Renal cortex interstitium (tissue), 11 donors: ENCODE measurements at regions not wholly inside any gene's neighbourhood (a gene's known extent, or its start where the extent isn't known, plus 50 kb on each side); places are given as distances from the start of the nearest gene placed in this dataset.
"Not testable (repeated sequence)": the region's sequence is repeated elsewhere in the genome, so short reads cannot be mapped to it uniquely, and the experiment has no call there.

Experiments
- DNase-seq, 11 donors: peaks; one replicate each; pipeline ENCODE4 v3.0.0-alpha.2; 2013; ENCODE audit warnings: low read depth in 9 of 11, low spot score in 4 of 11; ENCODE audit errors: extremely low read depth in 1 of 11

- DNase-seq = no peak
Observed at GRCh38 chr2:236366397-236366796, 102.2 kb upstream of the ASB18 start.

GRCh38 chr2:236367506-236368289 lies 103.5 kb upstream of the ASB18 start:
- DNase-seq = no peak

- DNase-seq = peak in 1 of 11 donors; percentile 33
Observed at GRCh38 chr2:236369661-236370062, 105.5 kb upstream of the ASB18 start.

GRCh38 chr2:236370847-236371409 lies 106.7 kb upstream of the ASB18 start:
- DNase-seq = no peak

GRCh38 chr2:236375973-236376476 lies 111.8 kb upstream of the ASB18 start:
- no peak for DNase-seq

- DNase-seq = no peak
Observed at GRCh38 chr2:236376566-236377244, 112.5 kb upstream of the ASB18 start.

GRCh38 chr2:236380051-236380612 lies 115.9 kb upstream of the ASB18 start:
- no peak for DNase-seq

- DNase-seq = not testable (repeated sequence)
Observed at GRCh38 chr2:236381253-236381652, 117.0 kb upstream of the ASB18 start.

- not testable (repeated sequence) for DNase-seq
Observed at GRCh38 chr2:236389284-236390216, 125.3 kb upstream of the ASB18 start.

GRCh38 chr2:236393101-236393500 lies 128.9 kb upstream of the ASB18 start:
- no peak for DNase-seq

- DNase-seq = no peak
Observed at GRCh38 chr2:236393581-236393980, 129.4 kb upstream of the ASB18 start.

GRCh38 chr2:236394571-236394970 lies 130.4 kb upstream of the ASB18 start:
- no peak for DNase-seq

- DNase-seq = no peak
Observed at GRCh38 chr2:236395067-236395466, 130.9 kb upstream of the ASB18 start.

GRCh38 chr2:236396818-236397350 lies 132.7 kb upstream of the ASB18 start:
- no peak for DNase-seq

GRCh38 chr2:236397681-236398080 lies 133.5 kb upstream of the ASB18 start:
- no peak for DNase-seq

- DNase-seq = no peak
Observed at GRCh38 chr2:236399409-236399808, 135.2 kb upstream of the ASB18 start.

GRCh38 chr2:236400046-236400574 lies 135.9 kb upstream of the ASB18 start:
- no peak for DNase-seq
